CD4-positive, alpha-beta T cell treated with Interleukin-17A for 1 hour (primary cell): ENCODE measurements at regions not wholly inside any gene's neighbourhood (a gene's known extent, or its start where the extent isn't known, plus 50 kb on each side); places are given as distances from the start of the nearest gene placed in this dataset.

ENCODE experiments used
- DNase-seq: peaks from one replicate; pipeline ENCODE4 v3.0.0-alpha.2; 2020

DNA sequence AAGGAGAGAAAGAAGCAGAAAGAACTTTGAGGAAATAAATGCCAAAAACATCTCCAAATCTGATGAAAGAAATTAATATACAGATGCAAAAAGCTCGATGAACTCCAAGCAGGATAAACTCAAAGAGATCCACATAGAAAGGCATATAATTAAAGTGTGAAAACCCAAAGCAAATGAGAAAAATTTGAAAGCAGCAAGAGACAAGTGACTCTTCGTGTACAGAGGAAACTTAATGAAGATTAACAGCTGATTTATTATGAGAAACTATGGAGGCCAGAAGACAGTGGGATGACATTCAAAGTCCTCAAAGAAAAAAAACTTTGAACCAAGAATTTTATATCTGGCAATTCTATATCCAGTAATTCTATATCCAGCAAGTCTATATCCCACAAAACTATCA, 163.0 kb upstream of the TMCC3 start:
- DNase-seq: no peak

DNA sequence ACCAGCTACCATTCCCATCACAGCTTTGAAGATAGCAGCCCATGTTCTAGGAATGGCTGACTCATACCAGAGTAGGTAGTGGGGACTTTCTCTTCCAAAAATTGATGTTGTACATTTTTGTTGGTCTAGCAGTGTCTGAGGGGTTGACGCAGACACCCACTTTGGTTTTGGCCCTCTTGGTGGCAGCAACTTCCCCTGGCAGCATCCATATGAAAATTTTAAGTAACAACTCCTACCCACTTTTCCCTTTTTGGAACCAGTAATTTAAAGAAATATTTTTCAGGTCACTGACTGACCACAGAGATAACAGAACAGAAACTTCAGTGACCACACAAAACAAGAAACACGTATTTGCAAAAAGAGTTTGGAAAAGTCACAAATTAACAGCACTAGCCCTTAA, 162.0 kb upstream of the TMCC3 start:
- DNase-seq: no peak

DNA sequence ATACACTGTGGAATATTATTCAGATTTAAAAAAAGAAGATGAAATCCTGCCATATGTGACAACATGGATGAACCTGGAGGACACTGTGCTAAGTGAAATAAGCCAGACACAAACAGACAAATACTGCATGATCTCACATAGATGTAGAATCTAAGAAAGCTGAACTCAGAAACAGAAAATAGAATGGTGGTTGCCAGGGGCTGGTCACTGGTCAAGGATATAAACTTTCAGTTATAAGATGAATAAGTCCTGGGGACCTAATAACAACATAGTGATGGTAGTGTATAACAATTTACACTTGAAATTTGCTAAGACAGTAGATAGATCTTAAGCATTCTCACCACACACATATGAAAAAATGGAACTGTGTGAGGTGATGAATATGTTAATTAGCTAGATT, 161.3 kb upstream of the TMCC3 start:
- no peak for DNase-seq

DNA sequence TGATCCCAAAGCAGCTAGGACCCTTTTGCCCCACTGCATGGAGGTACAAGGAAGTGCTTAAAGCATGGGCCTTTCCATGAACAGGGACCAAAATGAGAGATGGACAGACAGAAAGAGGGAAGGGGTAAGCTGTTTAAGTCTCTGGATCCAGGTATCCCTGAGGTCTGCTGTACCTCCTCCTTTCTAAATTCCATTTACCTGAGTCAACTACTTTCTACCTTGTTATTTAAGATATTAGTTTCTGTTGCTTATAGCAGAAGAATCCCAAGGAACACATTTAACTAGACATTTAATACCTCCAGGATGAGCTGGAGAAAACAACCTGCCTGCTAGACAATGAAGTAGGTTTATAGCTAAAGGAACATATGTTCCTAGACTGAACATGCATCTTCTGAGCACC, 157.6 kb upstream of the TMCC3 start:
- DNase-seq: no peak

DNA sequence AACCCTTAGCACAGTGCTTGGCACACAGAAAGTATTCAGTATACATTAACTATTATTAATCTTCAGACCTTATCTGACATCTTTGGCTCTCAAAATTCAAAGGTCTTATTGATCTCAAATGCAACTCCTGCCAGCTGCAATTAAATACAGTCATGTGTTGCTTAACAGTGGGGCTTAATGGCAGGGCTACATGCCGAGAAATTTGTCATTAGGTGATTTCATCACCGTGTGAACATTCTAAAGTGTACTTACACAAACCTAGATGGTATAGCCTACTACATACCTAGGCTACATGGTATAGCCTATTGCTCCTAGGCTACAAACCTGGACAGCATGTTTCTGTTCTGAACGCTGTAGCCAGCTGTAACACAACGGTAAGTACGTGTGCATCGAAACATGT, 156.3 kb upstream of the TMCC3 start:
- DNase-seq: no peak

DNA sequence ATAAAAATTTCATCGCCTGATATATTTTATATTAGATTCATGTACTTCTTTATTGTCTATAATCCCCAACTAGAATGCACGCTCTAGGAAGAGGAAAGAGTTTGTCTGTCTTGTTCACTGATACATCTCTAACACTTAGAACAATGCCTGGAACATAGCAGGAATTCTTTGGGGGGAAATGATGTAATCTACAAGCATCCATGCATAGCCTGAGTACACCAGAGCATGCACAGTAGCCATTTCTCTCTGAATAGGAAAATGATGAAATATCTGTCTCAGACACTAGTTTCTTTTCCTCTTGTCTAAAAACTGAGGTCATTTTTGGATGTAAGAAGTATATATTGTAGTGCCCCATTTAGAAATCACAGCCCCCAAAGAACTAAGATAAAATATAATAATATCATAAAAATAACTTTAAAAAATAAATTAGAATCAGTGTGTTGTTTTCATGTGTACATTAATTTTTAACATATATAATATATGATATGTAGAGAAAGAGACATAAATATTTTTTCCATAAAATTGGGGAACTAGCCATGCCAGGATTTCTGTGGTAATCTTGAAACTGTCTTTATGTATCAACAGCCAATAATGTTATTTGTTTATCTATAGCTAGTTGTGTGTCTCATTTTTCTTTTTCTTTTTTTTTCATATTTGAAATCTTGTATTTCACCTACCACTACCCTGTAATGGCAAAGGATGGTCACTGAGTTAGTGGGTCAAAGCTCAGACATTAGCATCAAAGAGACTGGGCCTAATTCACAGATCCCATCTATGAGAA, 155.6 kb upstream of the TMCC3 start:
- no peak for DNase-seq

DNA sequence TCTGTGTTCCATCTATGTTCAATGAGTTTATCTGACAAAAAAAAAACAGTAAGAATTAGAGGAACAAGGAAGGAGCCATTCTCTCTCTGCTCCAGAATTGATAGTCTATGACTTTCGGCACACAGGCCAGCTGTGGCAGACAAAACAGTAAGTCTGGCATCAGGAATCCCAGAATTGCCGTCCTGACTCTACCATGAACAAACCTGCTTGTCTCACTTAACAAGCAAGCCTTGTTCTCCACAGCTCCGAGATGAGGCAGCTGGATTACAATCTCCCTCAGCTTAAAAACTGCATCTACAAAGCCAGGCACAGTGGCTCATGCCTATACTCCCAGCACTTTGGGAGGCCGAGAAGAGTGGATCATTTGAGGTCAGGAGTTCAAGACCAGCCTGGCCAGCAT, 153.6 kb upstream of the TMCC3 start:
- DNase-seq: no peak

DNA sequence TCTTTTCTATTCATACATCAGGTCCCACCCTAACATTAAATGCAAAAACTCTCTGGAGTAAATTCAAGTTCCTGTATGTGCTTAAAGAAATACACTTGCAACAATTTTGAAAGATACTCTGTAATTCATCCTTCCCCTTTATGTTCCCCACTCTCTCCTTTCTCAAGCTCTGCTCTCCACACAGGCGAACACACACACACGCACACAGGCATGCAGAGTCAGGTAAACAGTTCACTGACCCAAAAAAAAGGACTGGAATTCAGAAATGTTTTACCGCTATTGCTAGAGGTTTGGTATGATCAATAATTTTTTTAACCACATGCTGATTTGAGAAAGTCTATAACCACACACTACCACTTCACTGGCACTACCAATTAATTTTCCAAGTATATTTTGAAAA, 152.4 kb upstream of the TMCC3 start:
- no peak for DNase-seq

DNA sequence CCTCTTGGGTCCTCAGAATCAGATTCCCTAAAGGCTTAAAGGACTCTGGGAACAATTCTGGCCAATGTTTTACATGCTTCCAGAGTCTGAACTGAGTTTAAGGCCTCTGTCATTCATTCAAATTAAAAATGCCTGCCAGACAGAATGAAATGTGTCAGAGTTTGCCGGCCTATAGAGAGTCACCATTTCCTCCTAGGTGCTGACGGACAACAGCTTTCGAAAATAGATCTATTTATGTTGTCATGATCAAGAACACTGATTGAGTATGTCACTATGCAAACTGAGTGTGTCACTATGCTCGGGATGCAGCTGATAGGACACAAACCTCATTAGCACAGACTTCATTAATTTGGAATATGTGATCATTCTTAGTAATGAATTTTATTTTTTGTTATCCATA, 151.4 kb upstream of the TMCC3 start:
- no peak for DNase-seq

DNA sequence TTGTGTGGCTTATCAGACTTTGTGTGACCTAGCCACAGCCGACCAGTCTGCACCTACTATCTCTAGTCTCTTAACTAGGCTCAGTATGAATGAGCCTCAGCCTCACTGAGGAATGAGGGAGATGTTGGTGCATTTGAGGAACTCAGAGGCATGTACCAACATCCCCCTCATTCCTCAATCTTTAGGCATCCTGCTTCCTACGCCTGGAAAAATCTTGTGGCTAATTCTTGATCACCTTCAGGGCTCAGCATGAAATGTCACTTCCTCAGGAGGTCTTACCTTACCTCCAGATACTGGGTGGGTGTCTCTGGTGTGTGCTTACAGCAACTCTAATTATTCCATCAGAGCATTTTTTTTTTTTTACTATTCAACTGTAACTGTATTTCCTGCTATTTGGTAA, 148.8 kb upstream of the TMCC3 start:
- no peak for DNase-seq

DNA sequence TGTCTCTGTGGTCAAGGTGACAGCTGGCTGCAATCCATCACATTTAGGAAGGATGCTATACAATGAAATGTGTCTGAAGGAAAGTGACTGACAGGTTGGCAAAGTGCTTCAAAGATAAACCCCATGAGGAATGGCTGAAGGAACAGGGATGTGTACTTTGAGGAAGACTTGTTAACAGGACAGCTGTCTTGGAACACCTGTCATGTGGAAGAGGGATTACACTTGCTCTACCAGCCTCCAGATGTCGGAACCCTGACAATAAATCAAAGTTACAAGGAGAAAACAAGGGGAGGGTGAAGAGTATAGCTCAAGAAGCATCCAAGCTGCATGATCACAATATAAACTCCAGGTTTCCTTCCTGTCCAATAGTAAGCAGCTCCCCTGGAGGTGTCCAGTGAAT, 147.8 kb upstream of the TMCC3 start:
- DNase-seq: no peak

DNA sequence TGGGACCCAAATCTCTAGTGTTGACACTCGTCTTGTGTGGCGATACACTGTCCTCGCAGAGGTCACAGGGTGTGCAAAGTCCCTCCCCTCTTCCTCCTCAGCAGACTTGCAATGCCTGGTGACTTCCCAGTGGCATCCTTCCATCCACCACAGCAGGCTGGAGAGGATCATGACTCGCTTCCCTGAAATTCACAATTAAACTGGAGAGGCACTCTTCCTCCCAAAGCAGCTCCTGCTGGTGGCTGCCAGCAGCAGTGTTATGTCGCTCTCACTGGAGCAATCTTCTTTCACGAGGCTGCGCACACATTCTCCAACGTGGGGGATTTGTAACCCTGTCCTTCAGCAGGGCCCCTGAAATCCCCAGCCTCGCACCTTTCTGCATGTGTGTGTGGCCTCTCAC, 145.2 kb upstream of the TMCC3 start:
- DNase-seq: no peak

DNA sequence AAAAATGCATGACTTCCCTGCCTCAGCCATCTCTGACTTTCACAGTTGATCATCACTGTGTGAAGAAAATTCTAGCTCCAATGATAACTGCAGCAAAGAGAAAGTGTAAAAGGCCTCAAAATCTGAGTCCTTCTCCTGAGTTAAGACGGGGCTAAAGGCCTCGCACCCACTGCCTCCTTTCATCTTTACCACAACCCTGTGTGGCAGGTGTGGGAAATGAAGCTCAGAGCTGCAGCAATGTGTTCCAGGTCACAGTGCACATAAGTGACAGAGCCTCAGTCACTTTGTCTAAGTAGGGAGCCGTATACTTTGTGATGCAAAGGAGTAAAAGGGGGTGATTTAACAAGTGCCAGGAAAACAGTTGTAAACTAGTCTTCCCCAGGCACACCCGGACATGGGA, 144.7 kb upstream of the TMCC3 start:
- no peak for DNase-seq

DNA sequence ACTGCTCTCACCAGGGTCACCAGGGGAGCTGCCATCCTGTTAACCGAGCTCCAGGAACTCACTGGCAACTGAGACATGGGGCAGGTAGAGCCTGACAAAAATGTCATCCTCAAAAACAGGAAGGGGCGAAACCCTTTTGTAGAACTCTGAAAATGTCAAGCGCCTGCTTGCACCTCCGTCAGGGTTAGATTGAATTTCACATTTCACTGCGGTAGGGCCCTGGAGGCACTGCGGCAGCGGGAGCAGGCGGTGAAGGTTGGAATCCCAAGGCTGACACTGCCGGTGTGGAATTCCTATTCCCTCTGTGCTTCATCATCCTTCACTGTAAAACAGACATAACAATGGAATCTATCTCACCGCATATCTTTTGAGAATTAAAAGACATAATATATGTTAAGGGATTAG, 142.8 kb upstream of the TMCC3 start:
- DNase-seq: no peak

DNA sequence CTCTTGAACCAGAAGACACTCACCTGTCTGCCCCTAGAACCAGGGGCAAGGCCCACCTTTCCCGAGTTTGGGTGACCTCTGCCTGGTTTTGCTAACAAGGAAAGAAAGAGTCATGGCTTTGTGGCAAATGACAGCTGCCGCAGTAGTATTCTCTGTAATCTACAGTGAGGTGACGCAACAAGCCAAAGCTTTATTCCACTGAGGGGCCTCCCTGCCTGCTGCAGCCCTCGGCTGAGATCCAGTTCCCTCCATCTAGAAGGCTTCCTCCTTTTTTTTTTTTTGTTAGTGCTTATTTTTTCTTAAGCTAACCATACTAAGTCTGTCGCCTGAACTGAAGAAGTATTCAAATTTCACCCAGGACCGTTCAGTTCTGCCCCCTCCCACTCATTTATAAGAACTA, 142.3 kb upstream of the TMCC3 start:
- DNase-seq: no peak

DNA sequence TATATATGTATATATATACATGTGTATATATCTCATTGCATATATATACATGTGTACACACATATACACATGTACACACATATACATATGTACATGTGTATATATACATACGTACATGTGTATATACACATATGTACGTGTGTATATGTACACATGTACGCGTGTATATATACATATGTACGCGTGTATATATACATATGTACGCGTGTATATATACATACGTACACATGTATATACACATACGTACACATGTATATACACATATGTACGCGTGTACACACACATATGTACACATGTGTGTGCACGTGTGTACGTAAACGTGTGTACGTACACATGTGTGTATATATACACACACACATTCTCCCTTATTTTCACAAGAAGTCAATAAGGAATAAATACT, 141.6 kb upstream of the TMCC3 start:
- no peak for DNase-seq

DNA sequence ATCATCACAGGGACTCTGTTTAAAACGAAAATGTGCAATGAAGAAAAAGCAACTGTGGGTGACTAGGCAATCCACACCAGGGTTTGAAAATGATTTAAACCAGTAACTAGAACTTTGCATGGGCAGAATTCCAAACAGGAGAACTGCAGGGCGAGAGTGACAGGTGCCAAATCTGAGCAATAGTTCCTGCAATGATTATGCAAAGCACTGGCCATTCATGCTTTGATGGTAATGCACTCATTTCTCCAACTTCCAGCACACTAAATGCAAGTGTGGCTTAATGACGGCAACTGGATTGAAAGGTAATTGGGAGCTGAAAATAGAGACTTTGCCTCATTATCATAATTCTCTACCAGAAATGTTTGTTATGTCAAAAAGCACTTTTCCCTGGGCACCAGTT, 140.5 kb upstream of the TMCC3 start:
- no peak for DNase-seq

DNA sequence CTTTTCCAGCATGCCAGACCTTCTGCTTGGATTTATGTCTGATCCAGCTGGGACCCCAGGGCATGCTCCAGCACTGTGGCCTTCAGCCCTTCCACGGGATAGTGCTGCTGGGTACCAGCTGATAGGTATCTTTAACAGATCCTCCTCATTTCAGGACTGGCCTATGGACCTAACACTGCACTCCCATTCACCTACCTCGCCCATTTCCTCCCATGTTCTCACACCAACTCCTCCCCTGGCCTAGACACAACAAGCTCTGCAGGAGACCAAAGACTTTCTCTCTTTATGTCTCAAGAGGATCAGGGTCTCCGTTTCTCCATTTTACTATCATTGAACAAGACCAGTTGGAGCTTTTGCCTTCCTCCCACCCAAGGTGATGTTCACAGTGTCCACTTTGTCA, 140.0 kb upstream of the TMCC3 start:
- no peak for DNase-seq

DNA sequence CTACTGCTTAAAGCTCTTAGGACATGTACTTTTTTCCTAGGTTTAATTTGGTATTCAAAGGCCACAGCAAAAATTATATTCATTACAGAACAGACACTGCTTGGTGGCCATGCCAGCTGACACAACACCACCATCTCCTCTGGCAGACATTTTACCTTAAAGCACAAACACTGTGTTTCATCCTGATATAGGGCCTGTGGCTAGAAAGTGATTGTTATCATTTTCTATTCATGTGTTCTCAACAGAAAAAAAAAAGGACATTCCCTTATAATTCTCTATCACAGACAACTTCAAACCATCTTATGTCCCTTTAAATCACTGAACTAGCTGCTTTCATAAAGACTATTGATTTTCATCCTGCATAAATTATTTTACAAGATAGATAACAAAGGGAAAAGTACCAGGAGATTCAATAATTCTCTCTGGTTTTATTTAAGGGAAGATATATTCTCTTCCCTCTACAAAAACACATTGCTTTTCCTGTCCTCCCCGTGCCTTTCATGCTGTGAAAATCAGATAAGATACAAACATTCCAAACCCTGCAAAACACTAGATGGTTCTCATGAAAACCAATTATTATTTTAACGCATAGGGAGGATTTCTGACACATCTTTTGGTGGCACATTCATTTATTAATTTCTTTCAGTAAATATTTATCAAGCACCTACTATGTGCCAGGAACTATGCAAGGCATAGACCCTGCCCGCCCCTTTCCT, 139.3 kb upstream of the TMCC3 start:
- no peak for DNase-seq

DNA sequence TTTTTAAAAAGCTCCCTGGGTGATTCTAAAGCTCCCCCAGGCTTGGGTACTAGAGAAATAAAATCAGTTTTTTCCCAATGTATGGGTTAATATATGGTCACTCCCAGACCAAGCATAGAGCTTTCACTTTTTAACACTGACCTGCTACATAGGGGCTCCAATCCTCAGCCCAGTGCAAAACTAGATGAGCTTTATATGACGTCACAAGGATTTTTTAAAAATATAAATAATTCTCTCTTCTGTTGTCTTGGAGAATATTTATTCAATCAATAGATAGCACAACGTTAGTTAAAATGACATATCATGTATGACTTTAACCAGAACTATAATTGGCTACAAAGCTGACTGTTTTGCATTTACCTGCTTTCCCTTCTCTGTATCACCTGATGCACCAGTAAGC, 137.9 kb upstream of the TMCC3 start:
- no peak for DNase-seq

DNA sequence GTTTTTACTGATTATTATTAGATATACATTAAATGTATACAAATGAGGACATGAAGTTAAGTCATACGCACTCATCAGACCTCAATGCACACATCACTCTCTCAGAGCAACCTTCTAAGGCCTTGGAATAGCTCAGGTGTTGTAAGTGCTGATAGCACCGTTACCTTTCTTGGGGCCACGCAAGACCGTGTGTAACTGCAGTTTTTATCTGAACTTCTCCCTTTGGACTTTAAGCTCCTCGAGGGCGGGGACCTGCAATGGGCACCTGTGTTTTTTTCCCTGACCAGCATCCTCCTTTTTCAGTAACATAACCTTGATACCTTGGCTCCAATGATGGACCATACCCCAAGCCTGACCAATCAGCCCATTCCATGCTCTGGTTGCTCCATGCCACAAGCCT, 136.5 kb upstream of the TMCC3 start:
- no peak for DNase-seq

DNA sequence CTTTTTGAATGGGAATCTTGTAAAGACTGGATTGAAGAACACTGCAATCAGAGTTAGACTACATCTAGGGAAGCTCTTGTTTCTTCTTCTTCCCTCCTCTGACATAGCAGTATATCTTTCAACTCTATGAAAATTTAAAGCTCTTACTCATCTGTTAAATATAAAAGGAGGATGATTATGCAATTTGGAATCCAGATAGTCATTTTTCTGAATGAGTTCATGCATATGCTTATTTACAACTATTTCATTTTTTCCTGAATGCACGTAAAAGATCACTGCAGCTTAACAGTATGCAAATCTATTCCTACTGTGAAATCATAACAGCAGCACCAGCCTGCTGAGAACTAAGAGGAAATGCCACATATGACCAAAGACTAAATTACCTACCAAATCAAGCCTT, 133.5 kb upstream of the TMCC3 start:
- no peak for DNase-seq

DNA sequence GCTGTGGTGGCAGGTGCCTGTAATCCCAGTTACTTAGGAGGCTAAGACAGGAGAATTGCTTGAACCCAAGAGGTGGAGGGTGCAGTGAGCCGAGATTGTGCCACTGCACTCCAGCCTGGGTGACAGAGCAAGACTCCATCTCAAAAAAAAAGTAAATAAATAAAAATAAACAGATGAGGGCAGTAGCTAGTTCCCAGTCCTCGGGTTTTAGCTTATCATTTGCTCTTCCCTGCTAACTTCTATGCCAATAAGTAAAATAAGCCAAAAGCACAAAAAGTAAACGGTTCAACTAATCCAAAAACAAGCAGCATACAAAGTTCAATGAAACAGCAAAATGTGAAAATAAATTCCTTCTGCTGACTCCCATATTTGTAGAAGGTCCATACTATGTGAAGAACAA, 133.0 kb upstream of the TMCC3 start:
- DNase-seq: no peak

DNA sequence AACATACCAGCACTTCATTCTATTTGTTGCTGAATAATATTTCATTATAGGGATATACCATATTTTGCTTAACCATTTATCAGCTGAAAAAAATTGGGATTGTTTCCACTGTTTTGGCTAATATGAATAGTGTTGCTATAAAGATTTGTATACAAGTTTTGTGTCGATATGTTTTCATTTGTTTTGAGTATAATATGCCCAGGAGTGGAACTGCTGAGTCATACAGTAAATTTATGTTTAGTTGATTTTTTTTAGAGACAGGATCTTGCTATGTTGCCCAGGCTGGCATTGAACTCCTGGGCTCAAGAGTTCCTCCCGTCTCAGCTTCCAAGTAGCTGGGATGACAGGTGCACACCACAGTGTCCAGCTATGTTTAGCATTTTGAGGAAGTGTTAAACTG, 131.5 kb upstream of the TMCC3 start:
- DNase-seq: no peak

DNA sequence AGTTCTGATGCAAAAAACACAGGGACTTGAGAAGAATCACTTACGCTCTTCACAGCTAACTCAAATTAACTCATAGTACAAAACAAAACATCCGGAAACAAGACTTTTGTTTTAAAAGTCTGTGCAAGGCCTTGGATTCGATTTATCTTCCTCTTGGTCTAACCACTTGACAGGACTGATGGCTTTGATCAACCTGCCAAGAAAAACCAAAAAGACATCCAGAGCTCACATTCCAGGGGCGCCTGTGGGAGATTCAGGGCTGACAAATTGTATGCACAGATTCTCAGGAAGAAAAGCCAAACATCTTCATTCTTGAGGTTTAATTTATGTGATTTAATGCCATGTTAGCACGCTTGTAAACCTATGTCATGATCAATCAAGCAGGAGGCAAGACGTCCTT, 129.1 kb upstream of the TMCC3 start:
- DNase-seq: no peak
